NT2/D1 (cell line): ENCODE measurements at regions not wholly inside any gene's neighbourhood (a gene's known extent, or its start where the extent isn't known, plus 50 kb on each side); places are given as distances from the start of the nearest gene placed in this dataset.

ENCODE experiments used
- SUZ12 ChIP-seq: IDR thresholded peaks from 2 replicates; pipeline ENCODE4 v1.6.1; 2011; ENCODE audit not compliant: insufficient read length, insufficient read depth; ENCODE audit errors: extremely low read depth
- YY1 ChIP-seq: IDR thresholded peaks from 2 replicates; pipeline ENCODE4 v1.6.1; 2011; ENCODE audit not compliant: insufficient read length, insufficient read depth
- ZNF274 ChIP-seq: IDR thresholded peaks from 2 replicates; pipeline ENCODE4 v1.6.1; 2011; ENCODE audit warnings: mild to moderate bottlenecking, low read depth, low read length

DNA sequence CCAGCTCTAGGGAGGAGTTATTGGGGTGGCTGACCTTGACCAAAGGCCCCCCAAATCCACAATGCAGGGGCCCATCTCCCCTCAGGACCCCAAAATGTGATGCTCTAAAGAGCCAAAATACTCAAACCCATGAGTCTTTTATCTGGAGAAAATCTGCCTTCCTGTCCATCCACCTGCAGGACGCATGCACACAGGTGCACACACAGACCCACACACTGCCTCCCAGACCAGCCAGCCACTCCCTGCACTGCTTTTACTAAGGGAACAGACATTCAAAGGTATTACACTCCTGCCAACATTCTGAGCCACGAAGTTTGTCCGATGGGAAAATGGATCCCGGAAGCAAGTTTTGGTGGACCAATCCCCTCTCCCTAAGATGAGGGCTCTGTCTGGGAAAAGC, 76.1 kb upstream of the CDH5 start:
- no peak for TF ChIP-seq YY1
- TF ChIP-seq SUZ12: no peak
- no peak for TF ChIP-seq ZNF274
